ENCODE measurements at regions not wholly inside any gene's neighbourhood (a gene's known extent, or its start where the extent isn't known, plus 50 kb on each side); places are given as distances from the start of the nearest gene placed in this dataset.

- Histone ChIP-seq H3K4me1 (ENCODE audit: control insufficient read depth, low read depth, low read length) (no peaks in the 10 kb centered on the region), H3K4ac (ENCODE audit: low read depth, low read length) (no peak overlapping the region), H3K56ac (ENCODE audit: low read length) (no peak overlapping the region), H3K4me2 (ENCODE audit: low read length) (no peak overlapping the region), H3K27ac (ENCODE audit: low read depth, low read length) (no peak overlapping the region), H3K79me1 (ENCODE audit: low read length) (no peaks in the 10 kb centered on the region), H2BK15ac (replicated peaks; ENCODE audit: low read depth) (no peak overlapping the region), H3K36me3 (ENCODE audit: control insufficient read depth, insufficient read depth, low read length) (no peaks in the 10 kb centered on the region), H3K79me2 (ENCODE audit: control insufficient read depth, insufficient read depth, low read length) (no peaks in the 10 kb centered on the region), H4K8ac (ENCODE audit: low read depth, low read length) (no peak overlapping the region), H2AK5ac (ENCODE audit: low read length) (no peak overlapping the region), H2BK120ac (ENCODE audit: low read depth, low read length) (no peak overlapping the region), H2BK5ac (ENCODE audit: low read length) (no peak overlapping the region), H3K18ac (ENCODE audit: low read length) (no peak overlapping the region), H3K4me3 (ENCODE audit: low read length) (no peak overlapping the region), H4K5ac (ENCODE audit: low read length) (no peak overlapping the region), H3K23ac (ENCODE audit: low read length) (no peak overlapping the region), H3K27me3 (ENCODE audit: insufficient read depth, low read length, poor library complexity) (no peaks in the 10 kb centered on the region), H3K9ac (ENCODE audit: low read length) (no peak overlapping the region)
- no CpG with 5 or more reads among the region's 1 CpG for WGBS (ENCODE audit: extremely low coverage, insufficient coverage, low lambda C conversion rate)
- no peak for DNase-seq
Measured at GRCh38 chr13:78830508-78830907, 171.6 kb upstream of the OBI1 start.

GRCh38 chr13:78829821-78830220 lies 170.9 kb upstream of the OBI1 start:
- Histone ChIP-seq H3K23ac (ENCODE audit: low read length) (no peak overlapping the region), H3K18ac (ENCODE audit: low read length) (no peak overlapping the region), H3K27ac (ENCODE audit: low read depth, low read length) (no peak overlapping the region), H3K9ac (ENCODE audit: low read length) (no peak overlapping the region), H2AK5ac (ENCODE audit: low read length) (no peak overlapping the region), H2BK120ac (ENCODE audit: low read depth, low read length) (no peak overlapping the region), H4K5ac (ENCODE audit: low read length) (no peak overlapping the region), H3K79me1 (ENCODE audit: low read length) (no peaks in the 10 kb centered on the region), H3K4me2 (ENCODE audit: low read length) (no peak overlapping the region), H3K79me2 (ENCODE audit: control insufficient read depth, insufficient read depth, low read length) (no peaks in the 10 kb centered on the region), H3K56ac (ENCODE audit: low read length) (no peak overlapping the region), H4K8ac (ENCODE audit: low read depth, low read length) (no peak overlapping the region), H3K27me3 (ENCODE audit: insufficient read depth, low read length, poor library complexity) (no peaks in the 10 kb centered on the region), H2BK15ac (replicated peaks; ENCODE audit: low read depth) (no peak overlapping the region), H3K36me3 (ENCODE audit: control insufficient read depth, insufficient read depth, low read length) (no peaks in the 10 kb centered on the region), H3K4ac (ENCODE audit: low read depth, low read length) (no peak overlapping the region), H2BK5ac (ENCODE audit: low read length) (no peak overlapping the region), H3K4me3 (ENCODE audit: low read length) (no peak overlapping the region), H3K4me1 (ENCODE audit: control insufficient read depth, low read depth, low read length) (no peaks in the 10 kb centered on the region)
- DNase-seq: no peak

GRCh38 chr13:78827471-78827870 lies 168.5 kb upstream of the OBI1 start:
- Histone ChIP-seq H2AK5ac (ENCODE audit: low read length) (no peak overlapping the region), H3K9ac (ENCODE audit: low read length) (no peak overlapping the region), H3K79me2 (ENCODE audit: control insufficient read depth, insufficient read depth, low read length) (no peaks in the 10 kb centered on the region), H3K23ac (ENCODE audit: low read length) (no peak overlapping the region), H2BK15ac (replicated peaks; ENCODE audit: low read depth) (no peak overlapping the region), H2BK5ac (ENCODE audit: low read length) (no peak overlapping the region), H3K4me2 (ENCODE audit: low read length) (no peak overlapping the region), H3K56ac (ENCODE audit: low read length) (no peak overlapping the region), H2BK120ac (ENCODE audit: low read depth, low read length) (no peak overlapping the region), H3K4ac (ENCODE audit: low read depth, low read length) (no peak overlapping the region), H3K27ac (ENCODE audit: low read depth, low read length) (no peak overlapping the region), H3K18ac (ENCODE audit: low read length) (no peak overlapping the region), H3K27me3 (ENCODE audit: insufficient read depth, low read length, poor library complexity) (no peaks in the 10 kb centered on the region), H3K4me1 (ENCODE audit: control insufficient read depth, low read depth, low read length) (no peaks in the 10 kb centered on the region), H3K4me3 (ENCODE audit: low read length) (no peak overlapping the region), H4K5ac (ENCODE audit: low read length) (no peak overlapping the region), H3K79me1 (ENCODE audit: low read length) (no peaks in the 10 kb centered on the region), H3K36me3 (ENCODE audit: control insufficient read depth, insufficient read depth, low read length) (no peaks in the 10 kb centered on the region), H4K8ac (ENCODE audit: low read depth, low read length) (no peak overlapping the region)
- no CpG with 5 or more reads among the region's 3 CpGs for WGBS (ENCODE audit: extremely low coverage, insufficient coverage, low lambda C conversion rate)
- DNase-seq: peak; percentile 31

GRCh38 chr13:78826936-78827335 lies 168.0 kb upstream of the OBI1 start:
- H4K5ac ChIP-seq (ENCODE audit: low read length): no peak overlapping the region
- H3K4me3 ChIP-seq (ENCODE audit: low read length): no peak overlapping the region
- no peaks in the 10 kb centered on the region for H3K79me2 ChIP-seq (ENCODE audit: control insufficient read depth, insufficient read depth, low read length)
- H3K27me3 ChIP-seq (ENCODE audit: insufficient read depth, low read length, poor library complexity): no peaks in the 10 kb centered on the region
- no peak overlapping the region for H3K4me2 ChIP-seq (ENCODE audit: low read length)
- H4K8ac ChIP-seq (ENCODE audit: low read depth, low read length): no peak overlapping the region
- no peaks in the 10 kb centered on the region for H3K79me1 ChIP-seq (ENCODE audit: low read length)
- H3K4ac ChIP-seq (ENCODE audit: low read depth, low read length): no peak overlapping the region
- H3K27ac ChIP-seq (ENCODE audit: low read depth, low read length): no peak overlapping the region
- H2AK5ac ChIP-seq (ENCODE audit: low read length): no peak overlapping the region
- no peak overlapping the region for H3K9ac ChIP-seq (ENCODE audit: low read length)
- peak; percentile 40 for DNase-seq
- no peak overlapping the region for H2BK5ac ChIP-seq (ENCODE audit: low read length)
- H3K18ac ChIP-seq (ENCODE audit: low read length): no peak overlapping the region
- H2BK120ac ChIP-seq (ENCODE audit: low read depth, low read length): no peak overlapping the region
- no peak overlapping the region for H2BK15ac ChIP-seq (replicated peaks; ENCODE audit: low read depth)
- no peak overlapping the region for H3K56ac ChIP-seq (ENCODE audit: low read length)
- no peaks in the 10 kb centered on the region for H3K36me3 ChIP-seq (ENCODE audit: control insufficient read depth, insufficient read depth, low read length)
- H3K4me1 ChIP-seq (ENCODE audit: control insufficient read depth, low read depth, low read length): no peaks in the 10 kb centered on the region
- H3K23ac ChIP-seq (ENCODE audit: low read length): no peak overlapping the region
- WGBS (ENCODE audit: extremely low coverage, insufficient coverage, low lambda C conversion rate): no CpG with 5 or more reads among the region's 2 CpGs

GRCh38 chr13:78826312-78826711 lies 167.4 kb upstream of the OBI1 start:
- no peak overlapping the region for H2BK120ac ChIP-seq (ENCODE audit: low read depth, low read length)
- H3K4me2 ChIP-seq (ENCODE audit: low read length): no peak overlapping the region
- H3K4ac ChIP-seq (ENCODE audit: low read depth, low read length): no peak overlapping the region
- H2BK15ac ChIP-seq (replicated peaks; ENCODE audit: low read depth): no peak overlapping the region
- H3K27me3 ChIP-seq (ENCODE audit: insufficient read depth, low read length, poor library complexity): no peaks in the 10 kb centered on the region
- no peak overlapping the region for H3K27ac ChIP-seq (ENCODE audit: low read depth, low read length)
- H4K5ac ChIP-seq (ENCODE audit: low read length): no peak overlapping the region
- WGBS (ENCODE audit: extremely low coverage, insufficient coverage, low lambda C conversion rate): no CpG with 5 or more reads among the region's 1 CpG
- H3K36me3 ChIP-seq (ENCODE audit: control insufficient read depth, insufficient read depth, low read length): no peaks in the 10 kb centered on the region
- no peak overlapping the region for H3K23ac ChIP-seq (ENCODE audit: low read length)
- no peak overlapping the region for H3K18ac ChIP-seq (ENCODE audit: low read length)
- no peak overlapping the region for H3K4me3 ChIP-seq (ENCODE audit: low read length)
- no peak overlapping the region for H3K9ac ChIP-seq (ENCODE audit: low read length)
- no peak overlapping the region for H2BK5ac ChIP-seq (ENCODE audit: low read length)
- no peak for DNase-seq
- no peaks in the 10 kb centered on the region for H3K79me1 ChIP-seq (ENCODE audit: low read length)
- no peak overlapping the region for H3K56ac ChIP-seq (ENCODE audit: low read length)
- H3K4me1 ChIP-seq (ENCODE audit: control insufficient read depth, low read depth, low read length): no peaks in the 10 kb centered on the region
- H3K79me2 ChIP-seq (ENCODE audit: control insufficient read depth, insufficient read depth, low read length): no peaks in the 10 kb centered on the region
- H4K8ac ChIP-seq (ENCODE audit: low read depth, low read length): no peak overlapping the region
- no peak overlapping the region for H2AK5ac ChIP-seq (ENCODE audit: low read length)

GRCh38 chr13:78820541-78820940 lies 161.6 kb upstream of the OBI1 start:
- H2BK15ac ChIP-seq (replicated peaks; ENCODE audit: low read depth): no peak overlapping the region
- no peak overlapping the region for H3K4ac ChIP-seq (ENCODE audit: low read depth, low read length)
- no peak overlapping the region for H2BK120ac ChIP-seq (ENCODE audit: low read depth, low read length)
- no peak overlapping the region for H3K18ac ChIP-seq (ENCODE audit: low read length)
- H3K4me1 ChIP-seq (ENCODE audit: control insufficient read depth, low read depth, low read length): no peaks in the 10 kb centered on the region
- WGBS (ENCODE audit: extremely low coverage, insufficient coverage, low lambda C conversion rate): no CpG with 5 or more reads among the region's 1 CpG
- H3K36me3 ChIP-seq (ENCODE audit: control insufficient read depth, insufficient read depth, low read length): no peaks in the 10 kb centered on the region
- H3K27me3 ChIP-seq (ENCODE audit: insufficient read depth, low read length, poor library complexity): no peaks in the 10 kb centered on the region
- H2BK5ac ChIP-seq (ENCODE audit: low read length): no peak overlapping the region
- H3K9ac ChIP-seq (ENCODE audit: low read length): no peak overlapping the region
- peak; percentile 53 for DNase-seq
- H3K4me3 ChIP-seq (ENCODE audit: low read length): no peak overlapping the region
- H3K27ac ChIP-seq (ENCODE audit: low read depth, low read length): no peak overlapping the region
- H4K8ac ChIP-seq (ENCODE audit: low read depth, low read length): no peak overlapping the region
- no peak overlapping the region for H2AK5ac ChIP-seq (ENCODE audit: low read length)
- H3K79me1 ChIP-seq (ENCODE audit: low read length): no peaks in the 10 kb centered on the region
- no peak overlapping the region for H4K5ac ChIP-seq (ENCODE audit: low read length)
- H3K56ac ChIP-seq (ENCODE audit: low read length): no peak overlapping the region
- no peak overlapping the region for H3K4me2 ChIP-seq (ENCODE audit: low read length)
- H3K23ac ChIP-seq (ENCODE audit: low read length): no peak overlapping the region
- H3K79me2 ChIP-seq (ENCODE audit: control insufficient read depth, insufficient read depth, low read length): no peaks in the 10 kb centered on the region
